ENCODE measurements at regions not wholly inside any gene's neighbourhood (a gene's known extent, or its start where the extent isn't known, plus 50 kb on each side); places are given as distances from the start of the nearest gene placed in this dataset.
A peak's percentile ranks its signal among the peaks of the same experiment; 100 is the strongest.

DNA sequence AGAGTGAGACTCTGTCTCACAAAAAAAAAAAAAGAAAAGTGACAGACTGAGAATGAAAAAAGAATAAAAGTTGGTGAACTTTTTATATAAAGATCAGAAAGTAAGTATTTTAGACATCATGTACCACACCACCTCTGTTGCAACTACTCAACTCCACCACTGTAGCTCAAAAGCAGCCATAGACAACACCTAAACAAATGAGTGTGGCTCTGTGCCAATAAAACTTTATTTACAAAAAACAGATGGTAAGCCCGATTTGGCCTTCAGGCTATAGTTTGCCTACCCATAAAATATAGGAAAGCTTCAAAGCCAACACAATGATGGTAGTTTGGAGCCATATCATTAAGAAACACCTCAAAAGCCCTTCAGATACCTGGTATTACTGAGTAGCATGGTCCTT is 154.5 kb upstream of the FOXN3 start:
- Mint-ChIP-seq H3K36me3 (ENCODE audit: low read depth) (no peaks in the 10 kb centered on the region), H3K4me3 (no peak overlapping the region), H3K4me1 (peaks cover 25% of the 10 kb centered on the region), H3K27ac (no peak overlapping the region), H3K9me3 (no peaks in the 10 kb centered on the region), H3K27me3 (ENCODE audit: low read depth) (no peaks in the 10 kb centered on the region)
- TF ChIP-seq CTCF (IDR thresholded peaks at IDR 0.05; ENCODE audit: unreplicated experiment in 3 of 3), result no peak

GRCh38 chr14:89566644-89567415 is 149.8 kb upstream of the FOXN3 start:
- Mint-ChIP-seq H3K4me3 (no peak overlapping the region), H3K36me3 (ENCODE audit: low read depth) (no peaks in the 10 kb centered on the region), H3K4me1 (peaks cover 15% of the 10 kb centered on the region), H3K27ac (no peak overlapping the region), H3K9me3 (no peaks in the 10 kb centered on the region), H3K27me3 (ENCODE audit: low read depth) (no peaks in the 10 kb centered on the region)
- no peak for TF ChIP-seq CTCF (IDR thresholded peaks at IDR 0.05; ENCODE audit: unreplicated experiment in 3 of 3)

DNA sequence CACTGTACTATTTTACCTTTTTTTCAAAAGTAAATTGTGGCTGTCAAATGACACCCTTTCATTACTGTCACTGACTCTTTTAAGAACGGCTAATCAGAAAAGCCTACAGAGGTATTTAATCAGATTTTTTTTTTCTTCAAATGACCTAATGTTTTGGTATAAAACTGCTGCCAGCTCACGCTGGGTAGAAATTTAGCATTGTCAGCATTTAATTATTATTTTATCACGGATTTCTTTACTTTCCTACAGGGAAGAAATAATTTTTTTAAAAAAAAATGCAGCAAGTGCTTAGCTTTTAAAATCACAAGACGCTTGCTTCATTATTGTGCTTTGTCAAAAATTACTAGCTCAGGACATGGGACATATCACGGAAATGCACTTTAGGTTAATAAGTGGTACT is 149.1 kb upstream of the FOXN3 start:
- TF ChIP-seq CTCF (IDR thresholded peaks at IDR 0.05; ENCODE audit: unreplicated experiment in 3 of 3), result no peak
- Mint-ChIP-seq H3K9me3 (no peaks in the 10 kb centered on the region), H3K4me1 (peaks cover 15% of the 10 kb centered on the region)

DNA sequence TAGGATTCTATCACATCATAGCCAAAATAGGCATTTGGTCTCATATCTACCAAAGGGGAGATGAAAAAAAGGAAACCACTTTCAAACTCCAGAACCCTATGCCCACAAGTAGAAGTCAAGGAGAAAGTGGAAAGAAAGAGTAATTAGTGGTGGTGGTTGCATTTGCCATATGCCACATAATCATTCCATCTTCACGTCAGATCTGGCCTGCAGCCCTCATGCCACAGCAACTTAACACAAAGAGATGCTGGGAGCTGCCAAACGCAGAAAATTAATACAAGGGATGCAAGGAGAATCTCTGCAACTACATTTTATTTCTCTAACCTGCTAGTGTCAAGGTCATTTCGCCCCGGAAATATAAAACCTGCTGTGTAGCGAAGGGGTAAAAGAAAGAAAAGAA is 148.6 kb upstream of the FOXN3 start:
- Mint-ChIP-seq H3K27ac (peak overlapping the region in 1 of 3 experiments; percentile 7), H3K36me3 (ENCODE audit: low read depth) (peaks cover 4% of the 10 kb centered on the region), H3K4me3 (no peak overlapping the region), H3K27me3 (ENCODE audit: low read depth) (no peaks in the 10 kb centered on the region), H3K9me3 (no peaks in the 10 kb centered on the region), H3K4me1 (peaks cover 15% of the 10 kb centered on the region)
- TF ChIP-seq CTCF (IDR thresholded peaks at IDR 0.05; ENCODE audit: unreplicated experiment in 3 of 3), result no peak

More for the DNA sequence above, 149.1 kb upstream of the FOXN3 start:
- Mint-ChIP-seq H3K27me3 (ENCODE audit: low read depth) (no peaks in the 10 kb centered on the region), H3K4me3 (no peak overlapping the region), H3K36me3 (ENCODE audit: low read depth) (peaks cover 4% of the 10 kb centered on the region), H3K27ac (peak overlapping the region in 1 of 3 experiments; percentile 7)

GRCh38 chr14:89564989-89565388 is 148.0 kb upstream of the FOXN3 start:
- TF ChIP-seq CTCF (IDR thresholded peaks at IDR 0.05; ENCODE audit: unreplicated experiment in 3 of 3), result no peak
- Mint-ChIP-seq H3K36me3 (ENCODE audit: low read depth) (peaks cover 4% of the 10 kb centered on the region), H3K9me3 (no peaks in the 10 kb centered on the region), H3K27ac (no peak overlapping the region), H3K4me1 (peaks cover 15% of the 10 kb centered on the region), H3K27me3 (ENCODE audit: low read depth) (no peaks in the 10 kb centered on the region), H3K4me3 (no peak overlapping the region)

Data from nephron (organoid).